GM23248 (cell line): ENCODE measurements at regions not wholly inside any gene's neighbourhood (a gene's known extent, or its start where the extent isn't known, plus 50 kb on each side); places are given as distances from the start of the nearest gene placed in this dataset.
A peak's percentile ranks its signal among the peaks of the same experiment; 100 is the strongest.

Experiments
- DNase-seq: peaks from one replicate; pipeline ENCODE4 v3.0.0-alpha.2; 2015
- H2AFZ ChIP-seq: fragments of 200-600 bp; sonication (generic); 2 replicates; pipeline ENCODE4 v1.6.1; 2016; ENCODE audit warnings: antibody characterized with exemption
- H3F3A ChIP-seq: fragments of 200-600 bp; sonication (generic); 2 replicates; pipeline ENCODE4 v1.6.1; 2016; ENCODE audit warnings: mild to moderate bottlenecking, antibody characterized with exemption, mixed run types; ENCODE audit not compliant: insufficient read depth
- H3K27ac ChIP-seq: fragments of 200-600 bp; sonication (generic); 2 replicates; pipeline ENCODE4 v1.5.1; 2016; ENCODE audit warnings: mild to moderate bottlenecking
- H3K27me3 ChIP-seq: fragments of 200-600 bp; sonication (generic); replicated peaks from 2 replicates; pipeline ENCODE4 v1.6.1; 2016; ENCODE audit warnings: mild to moderate bottlenecking; ENCODE audit not compliant: insufficient read depth
- H3K36me3 ChIP-seq: fragments of 200-600 bp; sonication (generic); 2 replicates; pipeline ENCODE4 v1.6.1; 2016; ENCODE audit warnings: low read depth, mild to moderate bottlenecking
- H3K4me1 ChIP-seq: fragments of 200-600 bp; sonication (generic); 2 replicates; pipeline ENCODE4 v1.6.1; 2016; ENCODE audit warnings: mild to moderate bottlenecking; ENCODE audit not compliant: insufficient read depth
- H3K4me2 ChIP-seq: fragments of 200-600 bp; sonication (generic); one replicate; pipeline ENCODE4 v1.6.1; 2016; ENCODE audit warnings: mild to moderate bottlenecking; ENCODE audit not compliant: unreplicated experiment
- H3K4me3 ChIP-seq: fragments of 200-600 bp; sonication (generic); 2 replicates; pipeline ENCODE4 v1.5.1; 2016; ENCODE audit warnings: mild to moderate bottlenecking
- H3K79me2 ChIP-seq: fragments of 200-600 bp; sonication (generic); 2 replicates; pipeline ENCODE4 v1.6.1; 2016; ENCODE audit warnings: mild to moderate bottlenecking; ENCODE audit not compliant: insufficient read depth
- H3K9ac ChIP-seq: fragments of 200-600 bp; sonication (generic); 2 replicates; pipeline ENCODE4 v1.6.1; 2016; ENCODE audit warnings: mild to moderate bottlenecking
- H3K9me2 ChIP-seq: fragments of 200-600 bp; sonication (generic); 2 replicates; pipeline ENCODE4 v1.6.1; 2016; ENCODE audit warnings: mixed run types, mild to moderate bottlenecking, moderate library complexity; ENCODE audit not compliant: insufficient read depth
- H3K9me3 ChIP-seq: fragments of 200-600 bp; sonication (generic); one replicate; pipeline ENCODE4 v1.6.1; 2017; ENCODE audit warnings: low read depth
- H4K20me1 ChIP-seq: fragments of 200-600 bp; sonication (generic); 2 replicates; pipeline ENCODE4 v1.6.0; 2016; ENCODE audit not compliant: insufficient read depth
- EZH2 ChIP-seq: fragments of 200-600 bp; sonication (generic); IDR thresholded peaks from 2 replicates; pipeline ENCODE4 v1.6.1; 2018; ENCODE audit warnings: antibody characterized with exemption, mild to moderate bottlenecking; ENCODE audit not compliant: insufficient read depth, poor library complexity, severe bottlenecking
- EZH2phosphoT487 ChIP-seq: fragments of 200-600 bp; sonication (generic); IDR thresholded peaks from 2 replicates; pipeline ENCODE4 v1.6.1; 2018; ENCODE audit warnings: antibody characterized with exemption, moderate library complexity, mild to moderate bottlenecking, low read depth; ENCODE audit not compliant: insufficient read depth
- WGBS, 2 experiments: methylation state at CpG; one replicate each; pipeline ENCODE4 v1.1.6; 2015 to 2017; ENCODE audit warnings: low lambda C conversion rate in 2 of 2, low coverage in 1 of 2; ENCODE audit errors: missing lambda C conversion rate in 2 of 2; 5-methylcytosine and 5-hydroxymethylcytosine counted together
- in situ Hi-C: fragments of 300-500 bp; cut with MboI; formaldehyde crosslinking; loops from 2 replicates; pipeline ENCODE4 v1.15.0; 2020

GRCh38 chr2:217316743-217317142 is 456.9 kb upstream of the TNP1 start:
- no peaks in the 10 kb centered on the region for H3K9me2 ChIP-seq
- H3K36me3 ChIP-seq = no peaks in the 10 kb centered on the region
- DNase-seq = peak; percentile 58
- no peaks in the 10 kb centered on the region for H3K9me3 ChIP-seq
- no peak overlapping the region for H3K4me3 ChIP-seq
- no peak overlapping the region for H3K27ac ChIP-seq
- in situ Hi-C loops = no loop called here
- 42 to 59% methylated on average over 1 of the region's 1 CpG for WGBS, 2 experiments
- 0 out of 2 replicates have a peak, but pooled peaks cover 8% of the 10 kb centered on the region for H3K4me1 ChIP-seq
- H4K20me1 ChIP-seq = no peaks in the 10 kb centered on the region
- H3K79me2 ChIP-seq = no peaks in the 10 kb centered on the region
- TF ChIP-seq EZH2phosphoT487 (no peak), EZH2 (no peak)
- H3F3A ChIP-seq = no peaks in the 10 kb centered on the region
- H3K27me3 ChIP-seq = no peaks in the 10 kb centered on the region
- H3K9ac ChIP-seq = no peak overlapping the region
- no peak overlapping the region for H3K4me2 ChIP-seq
- H2AFZ ChIP-seq = no peak overlapping the region

DNA sequence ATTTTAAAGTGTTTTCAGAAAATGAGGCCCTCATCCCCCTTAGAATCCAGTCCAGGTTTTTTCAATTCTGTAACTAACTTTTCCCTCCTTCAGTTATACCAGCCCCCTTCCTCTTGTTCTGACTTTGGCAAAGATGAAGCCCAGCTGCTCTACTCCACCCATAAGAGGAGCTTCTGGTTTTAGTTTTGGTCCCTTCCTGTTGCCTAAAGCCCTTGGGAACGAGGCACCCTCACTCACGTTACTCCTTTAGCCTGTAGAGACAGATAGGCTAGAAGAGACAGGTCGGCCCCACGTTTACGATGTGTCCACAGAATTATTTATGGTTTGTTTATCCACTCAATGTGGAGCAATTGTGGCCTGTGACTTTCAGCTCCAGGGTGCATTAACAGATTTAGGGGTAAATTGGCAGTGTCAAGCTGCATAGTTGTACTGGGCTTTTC is 454.2 kb upstream of the TNP1 start:
- Histone ChIP-seq H3K79me2 (no peaks in the 10 kb centered on the region), H2AFZ (no peak overlapping the region), H3K4me1 (0 out of 2 replicates have a peak, but pooled peaks cover 8% of the 10 kb centered on the region), H3K9ac (no peak overlapping the region), H3K27me3 (no peaks in the 10 kb centered on the region), H3K4me3 (no peak overlapping the region), H3K27ac (no peak overlapping the region), H3K36me3 (no peaks in the 10 kb centered on the region), H3K9me3 (no peaks in the 10 kb centered on the region), H3K9me2 (no peaks in the 10 kb centered on the region), H3K4me2 (no peak overlapping the region), H4K20me1 (no peaks in the 10 kb centered on the region), H3F3A (no peaks in the 10 kb centered on the region)
- in situ Hi-C loops = no loop called here
- DNase-seq = no peak
- no peak for TF ChIP-seq EZH2phosphoT487
- no peak for TF ChIP-seq EZH2
- 70 to 74% methylated on average over 5 of the region's 5 CpGs for WGBS, 2 experiments

- H3K9me2 ChIP-seq = no peaks in the 10 kb centered on the region
- in situ Hi-C loops = no loop called here
- H3F3A ChIP-seq = no peaks in the 10 kb centered on the region
- H3K9ac ChIP-seq = no peak overlapping the region
- H3K79me2 ChIP-seq = no peaks in the 10 kb centered on the region
- no peaks in the 10 kb centered on the region for H4K20me1 ChIP-seq
- H3K4me3 ChIP-seq = no peak overlapping the region
- TF ChIP-seq EZH2 = no peak
- TF ChIP-seq EZH2phosphoT487 = no peak
- DNase-seq = no peak
- H3K27me3 ChIP-seq = no peaks in the 10 kb centered on the region
- no peak overlapping the region for H2AFZ ChIP-seq
- no peak overlapping the region for H3K4me2 ChIP-seq
- H3K36me3 ChIP-seq = no peaks in the 10 kb centered on the region
- H3K9me3 ChIP-seq = no peaks in the 10 kb centered on the region
- WGBS, 2 experiments = 73 to 90% methylated on average over 4 of the region's 4 CpGs
- 0 out of 2 replicates have a peak, but pooled peaks cover 8% of the 10 kb centered on the region for H3K4me1 ChIP-seq
- no peak overlapping the region for H3K27ac ChIP-seq
These were observed 453.5 kb upstream of the TNP1 start for GRCh38 chr2:217313386-217313785.

- H3K9me3 ChIP-seq = no peaks in the 10 kb centered on the region
- H3F3A ChIP-seq = no peaks in the 10 kb centered on the region
- H4K20me1 ChIP-seq = no peaks in the 10 kb centered on the region
- no peaks in the 10 kb centered on the region for H3K36me3 ChIP-seq
- in situ Hi-C loops = no loop called here
- H3K4me1 ChIP-seq = no peaks in the 10 kb centered on the region
- WGBS, 2 experiments = 86 to 88% methylated on average over 4 of the region's 4 CpGs
- H3K9me2 ChIP-seq = no peaks in the 10 kb centered on the region
- no peak overlapping the region for H3K9ac ChIP-seq
- H3K27ac ChIP-seq = no peak overlapping the region
- no peak for TF ChIP-seq EZH2phosphoT487
- no peak for TF ChIP-seq EZH2
- H3K4me2 ChIP-seq = no peak overlapping the region
- H3K27me3 ChIP-seq = no peaks in the 10 kb centered on the region; the same call in 1 of the 2 replicates
- no peak for DNase-seq
- no peaks in the 10 kb centered on the region for H3K79me2 ChIP-seq
- H2AFZ ChIP-seq = no peak overlapping the region
- no peak overlapping the region for H3K4me3 ChIP-seq
These were observed 449.2 kb upstream of the TNP1 start for GRCh38 chr2:217309056-217309455.

DNA sequence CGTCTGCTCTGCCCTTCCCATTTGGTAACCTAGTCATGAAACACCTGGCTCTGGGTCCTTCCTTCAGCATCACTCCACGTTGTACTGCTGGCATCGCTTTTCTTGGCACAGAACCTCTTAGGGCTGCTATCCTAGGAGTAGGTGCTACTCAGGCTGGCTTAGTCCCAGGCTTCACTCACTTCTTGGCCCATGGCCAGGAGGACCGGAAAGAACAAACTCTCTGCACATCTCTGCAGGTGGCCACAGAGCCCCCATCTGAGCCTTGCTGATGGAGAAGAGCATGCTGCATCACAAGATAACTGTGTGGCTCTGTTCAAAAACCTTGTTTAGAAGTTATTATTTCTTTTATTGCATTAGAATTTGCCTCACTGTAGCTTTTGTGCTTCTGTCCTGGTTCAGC is 447.2 kb upstream of the TNP1 start:
- in situ Hi-C loops = no loop called here

More for the DNA sequence above, 447.2 kb upstream of the TNP1 start:
- 91 to 94% methylated on average over 4 of the region's 4 CpGs for WGBS, 2 experiments
- no peak overlapping the region for H3K9ac ChIP-seq
- H2AFZ ChIP-seq = no peak overlapping the region
- no peak overlapping the region for H3K4me2 ChIP-seq
- H3K4me1 ChIP-seq = no peaks in the 10 kb centered on the region
- TF ChIP-seq EZH2phosphoT487 (no peak), EZH2 (no peak)
- no peaks in the 10 kb centered on the region for H3K9me3 ChIP-seq
- no peak for DNase-seq
- no peaks in the 10 kb centered on the region; the same call in 1 of the 2 replicates for H3K27me3 ChIP-seq
- no peaks in the 10 kb centered on the region for H3K36me3 ChIP-seq
- no peak overlapping the region for H3K4me3 ChIP-seq
- H3F3A ChIP-seq = no peaks in the 10 kb centered on the region
- no peak overlapping the region for H3K27ac ChIP-seq
- no peaks in the 10 kb centered on the region for H3K9me2 ChIP-seq
- H4K20me1 ChIP-seq = no peaks in the 10 kb centered on the region
- H3K79me2 ChIP-seq = no peaks in the 10 kb centered on the region
